Ectodermal cell (in vitro differentiated cells): ENCODE measurements at regions not wholly inside any gene's neighbourhood (a gene's known extent, or its start where the extent isn't known, plus 50 kb on each side); places are given as distances from the start of the nearest gene placed in this dataset.

Experiments used
- H3K27ac ChIP-seq: 2 replicates; pipeline ENCODE4 v1.7.0; 2013; ENCODE audit warnings: mild to moderate bottlenecking, low read depth, low read length; ENCODE audit not compliant: insufficient read depth, poor library complexity, severe bottlenecking
- H3K27me3 ChIP-seq: 2 replicates; pipeline ENCODE4 v1.7.0; 2013; ENCODE audit warnings: mild to moderate bottlenecking, low read length; ENCODE audit not compliant: insufficient read depth, control insufficient read depth, poor library complexity, severe bottlenecking
- H3K36me3 ChIP-seq: one replicate; pipeline ENCODE4 v1.7.0; 2013; ENCODE audit warnings: low read length; ENCODE audit not compliant: control insufficient read depth, insufficient read depth
- H3K4me1 ChIP-seq: one replicate; pipeline ENCODE4 v1.7.0; 2013; ENCODE audit warnings: low read length; ENCODE audit not compliant: control insufficient read depth, insufficient read depth
- H3K4me3 ChIP-seq: 2 replicates; pipeline ENCODE4 v1.7.0; 2013; ENCODE audit warnings: low read depth, low read length, control low read depth; ENCODE audit not compliant: insufficient read depth
- H3K9me3 ChIP-seq: 2 replicates; pipeline ENCODE4 v1.7.0; 2013; ENCODE audit warnings: mild to moderate bottlenecking, low read length, moderate library complexity; ENCODE audit not compliant: control insufficient read depth
- WGBS, 2 experiments: methylation state at CpG; one replicate each; pipeline ENCODE4 v1.1.7; 2013; ENCODE audit warnings: missing lambda C conversion rate in 2 of 2; 5-methylcytosine and 5-hydroxymethylcytosine counted together

- no peaks in the 10 kb centered on the region for H3K4me1 ChIP-seq
- no peaks in the 10 kb centered on the region for H3K9me3 ChIP-seq
- no peak overlapping the region for H3K27ac ChIP-seq
- no peak overlapping the region for H3K4me3 ChIP-seq
- no peaks in the 10 kb centered on the region for H3K36me3 ChIP-seq
- H3K27me3 ChIP-seq, result no peaks in the 10 kb centered on the region
- WGBS, 2 experiments, result 91 to 96% methylated on average over 3 of the region's 3 CpGs
Observed at GRCh38 chr2:7182525-7182924, 265.3 kb downstream of the RNF144A start.

DNA sequence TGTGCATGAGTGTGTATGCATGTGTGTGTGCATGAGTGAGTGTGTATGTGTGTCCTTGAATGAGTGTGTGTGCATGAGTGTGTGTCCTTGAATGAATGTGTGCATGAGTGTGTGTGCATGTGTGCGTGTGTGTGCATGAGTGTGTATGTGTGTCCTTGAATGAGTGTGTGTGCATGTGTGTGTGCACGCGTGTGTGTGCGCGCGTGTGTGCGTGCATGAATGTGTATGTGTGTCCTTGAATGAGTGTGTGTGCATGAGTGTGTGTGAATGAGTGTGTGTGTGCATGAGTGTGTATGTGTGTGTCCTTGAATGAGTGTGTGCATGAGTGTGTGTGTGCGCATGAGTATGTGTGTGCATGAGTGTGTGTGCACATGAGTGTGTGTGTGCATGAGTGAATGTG, 271.9 kb downstream of the RNF144A start:
- Histone ChIP-seq H3K36me3 (no peaks in the 10 kb centered on the region), H3K27me3 (peaks cover 8% of the 10 kb centered on the region), H3K9me3 (no peaks in the 10 kb centered on the region), H3K27ac (no peak overlapping the region), H3K4me1 (peaks cover 16% of the 10 kb centered on the region), H3K4me3 (no peak overlapping the region)
- 62 to 64% methylated on average over 8 of the region's 8 CpGs for WGBS, 2 experiments

DNA sequence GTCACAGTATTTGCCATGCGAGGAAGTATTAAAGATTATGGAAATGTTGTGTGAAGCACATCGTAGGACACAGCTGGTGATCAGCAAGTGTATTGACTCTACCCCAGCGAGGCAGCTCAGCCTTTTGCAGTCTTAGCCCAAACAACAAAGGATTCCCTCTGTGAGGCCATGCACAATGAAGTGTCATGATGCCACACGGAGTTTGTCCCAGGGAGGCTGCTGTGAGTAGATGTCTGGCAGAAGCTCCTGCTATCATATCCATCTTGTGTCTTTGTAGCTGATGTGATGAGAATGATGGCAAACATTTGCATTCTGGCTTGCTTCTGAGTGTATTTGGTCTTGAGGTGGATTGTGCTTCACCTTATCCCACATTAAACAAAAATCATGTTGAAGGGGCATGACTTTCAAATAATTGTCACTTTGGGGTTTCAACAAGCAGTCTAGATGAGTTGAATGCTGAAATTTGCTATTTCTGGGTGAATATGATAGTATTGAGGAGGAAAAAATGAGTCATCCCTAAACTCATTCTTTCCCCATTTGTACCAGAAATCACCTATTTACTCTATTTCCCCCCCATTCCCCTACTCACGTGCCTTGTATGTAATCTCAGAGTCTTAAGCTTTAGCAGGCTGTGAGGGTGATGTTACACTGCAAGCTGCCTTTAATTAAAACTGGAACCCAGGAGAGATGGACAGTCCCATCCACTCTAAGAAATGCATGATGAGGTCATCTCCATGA, 273.5 kb downstream of the RNF144A start:
- 16 to 22% methylated on average over 5 of the region's 5 CpGs for WGBS, 2 experiments
- no peaks in the 10 kb centered on the region for H3K9me3 ChIP-seq
- no peak overlapping the region for H3K27ac ChIP-seq
- no peak overlapping the region for H3K4me3 ChIP-seq
- peaks cover 8% of the 10 kb centered on the region for H3K27me3 ChIP-seq
- H3K36me3 ChIP-seq, result no peaks in the 10 kb centered on the region
- H3K4me1 ChIP-seq, result peaks cover 16% of the 10 kb centered on the region

- WGBS, 2 experiments, result 92 to 93% methylated on average over 4 of the region's 4 CpGs
- H3K4me1 ChIP-seq, result peaks cover 16% of the 10 kb centered on the region
- no peak overlapping the region for H3K4me3 ChIP-seq
- H3K27ac ChIP-seq, result no peak overlapping the region
- no peaks in the 10 kb centered on the region for H3K36me3 ChIP-seq
- H3K27me3 ChIP-seq, result peaks cover 8% of the 10 kb centered on the region
- H3K9me3 ChIP-seq, result no peaks in the 10 kb centered on the region
Observed at GRCh38 chr2:7191932-7192331, 274.7 kb downstream of the RNF144A start.

DNA sequence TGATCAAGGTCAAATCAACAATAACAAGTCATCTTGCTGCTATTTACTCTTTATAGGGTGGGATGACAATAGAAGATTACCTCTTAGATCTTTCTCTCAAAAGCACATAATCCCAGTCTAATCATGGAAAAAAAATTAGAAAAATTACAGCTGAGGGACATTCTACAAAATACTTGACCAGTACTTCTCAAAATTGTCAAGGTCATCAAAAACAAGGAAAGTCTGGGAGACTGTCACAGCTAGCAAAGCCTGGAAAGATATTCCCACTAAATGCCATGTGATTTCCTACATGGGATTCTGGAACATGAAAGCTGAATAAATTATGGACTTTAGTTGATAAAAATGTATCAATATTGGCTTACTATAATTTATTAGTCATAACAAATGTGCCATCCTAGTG, 276.2 kb downstream of the RNF144A start:
- H3K4me1 ChIP-seq, result peaks cover 16% of the 10 kb centered on the region
- H3K36me3 ChIP-seq, result no peaks in the 10 kb centered on the region
- peaks cover 8% of the 10 kb centered on the region for H3K27me3 ChIP-seq
- H3K27ac ChIP-seq, result no peak overlapping the region
- no peak overlapping the region for H3K4me3 ChIP-seq
- H3K9me3 ChIP-seq, result no peaks in the 10 kb centered on the region

DNA sequence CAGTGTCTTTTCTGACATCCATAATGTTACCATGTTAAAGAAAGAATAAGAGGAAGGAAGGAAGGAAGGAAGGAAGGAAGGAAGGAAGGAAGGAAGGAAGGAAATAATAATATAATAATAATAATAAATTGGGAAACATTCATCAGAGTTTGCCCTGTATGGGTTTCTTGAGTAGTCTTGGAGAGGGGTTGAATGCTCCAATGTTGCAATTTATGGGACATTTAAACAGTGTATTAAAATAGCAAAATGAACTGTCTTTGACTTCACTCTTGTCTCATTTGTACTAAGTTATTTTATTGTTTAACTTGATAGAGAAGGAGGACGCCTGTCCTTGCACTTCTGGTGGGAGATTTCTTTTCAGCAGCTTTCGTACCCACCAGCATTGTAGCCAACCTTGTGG, 277.7 kb downstream of the RNF144A start:
- WGBS, 2 experiments, result 91 to 94% methylated on average over 2 of the region's 2 CpGs
- Histone ChIP-seq H3K36me3 (no peaks in the 10 kb centered on the region), H3K9me3 (no peaks in the 10 kb centered on the region), H3K4me3 (no peak overlapping the region), H3K4me1 (peaks cover 16% of the 10 kb centered on the region), H3K27me3 (peaks cover 8% of the 10 kb centered on the region), H3K27ac (no peak overlapping the region)

DNA sequence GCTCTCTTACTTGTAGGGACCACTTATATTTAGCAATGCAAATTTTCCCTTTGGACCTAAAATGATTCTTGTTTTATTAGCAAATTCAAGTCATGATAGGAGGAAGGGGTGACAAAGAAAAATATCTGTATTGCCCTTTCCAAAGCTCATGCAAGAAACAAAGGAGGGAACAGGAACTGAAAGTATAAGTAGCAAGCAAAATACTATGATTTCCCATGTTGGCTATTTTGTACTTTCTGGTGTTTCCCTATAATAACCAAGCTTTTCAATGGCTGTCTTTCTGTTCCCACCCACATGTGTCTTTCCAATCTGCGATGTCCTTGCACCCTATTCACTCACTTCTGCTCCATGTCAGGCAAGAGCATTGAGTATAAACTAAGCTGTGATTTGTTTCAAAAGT, 279.7 kb downstream of the RNF144A start:
- Histone ChIP-seq H3K27me3 (peaks cover under 1% of the 10 kb centered on the region), H3K4me1 (peaks cover 4% of the 10 kb centered on the region), H3K36me3 (no peaks in the 10 kb centered on the region), H3K27ac (no peak overlapping the region), H3K9me3 (no peaks in the 10 kb centered on the region), H3K4me3 (no peak overlapping the region)
- WGBS, 2 experiments, result 89 to 100% methylated on average over 1 of the region's 1 CpG

DNA sequence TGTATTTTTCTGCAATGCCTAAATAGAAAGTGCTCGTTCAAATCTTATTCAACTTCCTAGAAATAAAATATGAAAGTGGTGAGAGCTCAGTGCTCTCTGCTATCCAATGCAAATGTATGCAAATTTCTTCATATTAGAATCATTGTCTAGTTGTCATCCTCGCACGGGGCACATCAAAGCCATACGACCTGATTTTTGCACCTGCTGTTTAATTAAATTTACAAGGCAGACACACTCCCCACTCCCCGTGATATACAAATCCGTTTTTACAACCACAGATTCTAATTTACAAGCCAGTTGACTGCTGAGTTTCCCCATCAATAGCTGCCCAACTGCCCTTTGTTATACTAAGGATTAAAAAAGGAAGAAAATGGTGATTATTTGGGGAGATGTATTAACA, 284.6 kb downstream of the RNF144A start:
- 48 to 53% methylated on average over 5 to 6 of the region's 6 CpGs for WGBS, 2 experiments
- H3K36me3 ChIP-seq, result no peaks in the 10 kb centered on the region
- no peak overlapping the region for H3K27ac ChIP-seq
- H3K4me3 ChIP-seq, result no peak overlapping the region
- no peaks in the 10 kb centered on the region for H3K9me3 ChIP-seq
- H3K27me3 ChIP-seq, result no peaks in the 10 kb centered on the region
- peaks cover 12% of the 10 kb centered on the region for H3K4me1 ChIP-seq

GRCh38 chr2:7203056-7203467, 285.9 kb downstream of the RNF144A start:
- Histone ChIP-seq H3K27ac (no peak overlapping the region), H3K4me3 (no peak overlapping the region), H3K4me1 (peaks cover 12% of the 10 kb centered on the region), H3K9me3 (no peaks in the 10 kb centered on the region), H3K36me3 (no peaks in the 10 kb centered on the region), H3K27me3 (no peaks in the 10 kb centered on the region)
- WGBS, 2 experiments, result 5 to 6% methylated on average over 4 of the region's 4 CpGs

DNA sequence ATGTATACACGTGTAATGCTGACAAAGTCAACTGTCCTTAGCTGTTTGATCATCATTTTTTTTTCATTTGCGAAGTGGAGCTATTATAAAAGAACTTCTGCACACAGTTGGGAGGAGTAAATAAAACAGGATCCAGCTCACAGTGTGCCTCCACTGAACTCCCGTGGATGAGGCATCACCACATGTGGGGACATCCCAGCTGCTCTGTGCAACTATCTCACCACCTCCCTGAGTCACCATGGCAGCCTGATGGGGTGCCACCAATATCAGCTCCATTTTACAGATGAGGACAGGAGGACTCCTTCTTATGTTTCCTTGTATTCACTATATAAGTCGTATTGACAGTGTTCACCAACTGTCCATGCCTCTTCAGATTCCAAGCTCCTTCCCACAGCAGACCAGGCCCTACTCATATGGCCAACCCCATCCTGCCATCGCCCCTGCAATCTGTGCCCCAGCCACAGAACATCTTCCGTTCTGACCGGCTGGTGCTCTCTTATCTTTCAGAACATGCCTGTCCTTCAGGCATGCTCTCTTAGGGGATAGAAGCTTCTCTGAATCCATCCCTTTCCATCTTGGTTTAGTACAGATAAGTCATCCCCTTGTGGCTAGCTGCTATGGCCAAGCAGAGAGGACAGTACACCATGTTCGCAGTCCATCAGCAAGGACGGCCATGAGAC, 288.1 kb downstream of the RNF144A start:
- WGBS, 2 experiments, result 89 to 92% methylated on average over 9 of the region's 9 CpGs
- Histone ChIP-seq H3K4me1 (peaks cover 21% of the 10 kb centered on the region), H3K27ac (no peak overlapping the region), H3K27me3 (no peaks in the 10 kb centered on the region), H3K9me3 (no peaks in the 10 kb centered on the region), H3K4me3 (no peak overlapping the region), H3K36me3 (no peaks in the 10 kb centered on the region)
